Keratinocyte (primary cell): ENCODE measurements at regions not wholly inside any gene's neighbourhood (a gene's known extent, or its start where the extent isn't known, plus 50 kb on each side); places are given as distances from the start of the nearest gene placed in this dataset.

Experiments
- CTCF ChIP-seq, 3 experiments: IDR thresholded peaks in 1 of 3; conservative IDR thresholded peaks in 1 of 3; optimal IDR thresholded peaks in 1 of 3; 2 replicates in 2 of 3; 3 replicates in 1 of 3; pipeline versions ENCODE3 to v1.5.1; 2011; ENCODE audit warnings: low read length in 3 of 3, mild to moderate bottlenecking in 3 of 3, moderate library complexity in 2 of 3, control low read depth in 1 of 3, inconsistent platforms in 1 of 3; ENCODE audit not compliant: insufficient read depth in 2 of 3; ENCODE audit errors: extremely low read depth in 1 of 3
- EZH2 ChIP-seq: IDR thresholded peaks from one replicate; pipeline ENCODE4 v1.6.1; 2012; ENCODE audit warnings: inconsistent platforms, mild to moderate bottlenecking, low read length, moderate library complexity

DNA sequence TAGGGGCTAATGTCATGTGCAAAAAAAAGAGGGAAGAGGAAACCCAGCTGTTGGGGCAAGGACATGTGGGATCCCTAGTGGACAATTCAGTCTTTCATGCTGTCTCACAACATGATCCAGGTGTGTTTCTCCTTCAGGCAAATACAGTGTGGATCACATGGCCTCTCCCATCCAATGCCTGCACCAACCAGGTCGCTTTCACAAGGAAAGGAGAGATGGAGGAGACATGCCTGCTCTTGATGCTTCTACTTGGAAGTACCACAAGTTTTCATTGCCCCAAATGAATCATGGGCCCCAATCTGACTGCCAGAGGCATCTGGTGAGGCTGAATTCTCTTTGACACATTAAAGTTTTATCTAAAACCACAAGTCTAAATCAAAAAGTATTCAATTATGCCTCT is 82.1 kb downstream of the DLEU7 start:
- TF ChIP-seq CTCF (optimal IDR thresholded peaks at IDR 0.05 in 1 of 3, IDR thresholded peaks at IDR 0.05 in 1 of 3, conservative IDR thresholded peaks at IDR 0.05 in 1 of 3; ENCODE audit: extremely low read depth in 1 of 3, insufficient read depth in 2 of 3, low read length in 3 of 3) (peak in 1 of 3 experiments; percentile 13), EZH2 (no peak)
